ENCODE measurements at regions not wholly inside any gene's neighbourhood (a gene's known extent, or its start where the extent isn't known, plus 50 kb on each side); places are given as distances from the start of the nearest gene placed in this dataset.

GRCh38 chr11:113627297-113627696 is 78.8 kb downstream of the TMPRSS5 start:
- H3K4me1 ChIP-seq (ENCODE audit: insufficient read depth, low read length) = no peaks in the 10 kb centered on the region
- in situ Hi-C loops (cut with HindIII; ENCODE audit: extremely low pct_ligation_motif_present, low pct_unique_long_range_greater_than_20kb) = no loop called here
- intact Hi-C loops (cut with micrococcal nuclease; ENCODE audit: unreplicated experiment) = no loop called here
- no peak overlapping the region for H2AFZ ChIP-seq (ENCODE audit: low read length)
- H3K9me3 ChIP-seq (ENCODE audit: low read length) = no peaks in the 10 kb centered on the region
- FAIRE-seq (no peak), DNase-seq (ENCODE audit: low spot score) (no peak), ATAC-seq (no peak)
- no TSS peak for BruUV-seq (replicated peaks)
- H3K36me3 ChIP-seq (replicated peaks in 1 of 2; ENCODE audit: control insufficient read depth in 1 of 2, insufficient read depth in 2 of 2, low read length in 2 of 2) = no peaks in the 10 kb centered on the region
- H3K79me2 ChIP-seq (ENCODE audit: insufficient read depth, low read length) = no peaks in the 10 kb centered on the region
- H3K27ac ChIP-seq (ENCODE audit: extremely low read length, insufficient read depth, low read length) = no peak overlapping the region
- ChIA-PET POLR2A (no interaction called here), CTCF (ENCODE audit: low intra/inter-chr PET ratio, low total read pairs) (no interaction called here)
- peaks cover 0 to 15% of the 10 kb centered on the region in 2 experiments; a peak in 2 of 5 replicates for H3K27me3 ChIP-seq (ENCODE audit: control insufficient read depth in 1 of 2, insufficient read depth in 2 of 2, low read length in 2 of 2)
- no peak overlapping the region for H3K4me2 ChIP-seq (ENCODE audit: low read depth, low read length)
- no peak overlapping the region for H3K9ac ChIP-seq (ENCODE audit: insufficient read depth, low read depth, low read length)
- no peaks in the 10 kb centered on the region for H4K20me1 ChIP-seq (ENCODE audit: insufficient read depth, low read length)
- no peak overlapping the region for H3K4me3 ChIP-seq (replicated peaks in 1 of 3; ENCODE audit: insufficient read depth in 1 of 3, low read depth in 2 of 3, low read length in 3 of 3)
- WGBS (ENCODE audit: low lambda C conversion rate) = 14% methylated on average over 2 of the region's 2 CpGs
- TF ChIP-seq ZNF577 (CRISPR knock-in tag; IDR thresholded peaks at IDR 0.05; ENCODE audit: borderline replicate concordance, low read depth) (no peak), ZBTB37 (CRISPR knock-in tag; IDR thresholded peaks at IDR 0.05) (no peak), PCBP2 (optimal IDR thresholded peaks at IDR 0.05; ENCODE audit: low read depth, low read length, poor library complexity, severe bottlenecking) (peak; percentile 26), NFIC (IDR thresholded peaks at IDR 0.05; ENCODE audit: low read length) (no peak), EP300 (IDR thresholded peaks at IDR 0.05; ENCODE audit: low read depth in 2 of 2, low read length in 2 of 2) (no peak), EP300 (CRISPR knock-in tag; IDR thresholded peaks at IDR 0.05; ENCODE audit: borderline replicate concordance) (no peak), ATF5 (CRISPR knock-in tag; IDR thresholded peaks at IDR 0.05; ENCODE audit: low read depth) (no peak), SUZ12 (IDR thresholded peaks at IDR 0.05; ENCODE audit: low read depth, low read length) (no peak), NR2C2 (CRISPR knock-in tag; IDR thresholded peaks at IDR 0.05; ENCODE audit: borderline replicate concordance) (no peak)

Measured in HepG2 (cell line).